NCI-H748 treated with DMSO at 0.1 percent for 48 hours (cell line): ENCODE measurements at regions not wholly inside any gene's neighbourhood (a gene's known extent, or its start where the extent isn't known, plus 50 kb on each side); places are given as distances from the start of the nearest gene placed in this dataset.
A peak's percentile ranks its signal among the peaks of the same experiment; 100 is the strongest.

Experiments used
- DNase-seq: peaks from one replicate; lab custom pipeline; 2025; lab: John Stamatoyannopoulos, UW

DNA sequence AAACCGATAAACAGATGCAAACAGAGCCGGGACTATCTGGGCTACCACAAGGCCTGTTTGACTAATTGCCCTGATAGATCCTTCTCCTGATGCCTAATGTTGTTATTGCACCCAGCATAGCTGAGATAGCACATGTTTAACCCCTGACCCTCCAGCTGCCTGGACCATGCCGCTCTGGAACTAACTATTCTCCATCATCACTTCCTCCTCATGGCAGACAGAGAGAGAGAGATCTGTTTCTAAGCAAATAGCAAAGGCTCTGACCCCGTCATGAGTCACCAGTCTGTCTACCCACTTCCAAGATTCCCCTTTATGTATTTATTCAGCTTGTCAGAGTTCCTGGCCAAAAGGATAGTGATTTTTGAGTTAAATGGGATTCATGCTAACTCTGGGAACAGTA lies 58.2 kb upstream of the FLRT2 start:
- peak; percentile 60 for DNase-seq

DNA sequence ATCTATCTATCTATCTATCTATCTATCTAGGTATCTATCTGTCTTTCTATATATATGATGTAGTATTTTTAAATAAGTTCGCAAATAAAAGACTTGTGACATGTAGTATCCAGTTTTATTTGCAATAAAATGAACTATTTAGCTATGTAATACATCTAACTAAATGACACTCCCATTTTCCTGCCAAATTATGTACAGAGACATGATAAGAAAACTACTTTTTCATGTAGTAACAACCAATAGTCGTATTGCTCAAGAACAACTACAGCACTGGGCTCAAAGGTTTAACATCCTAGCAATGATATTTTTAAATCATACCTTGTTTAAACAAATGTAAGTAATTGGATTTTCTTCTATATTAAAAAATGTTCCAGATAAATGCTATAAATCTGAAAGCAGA lies 55.5 kb upstream of the FLRT2 start:
- no peak for DNase-seq

- DNase-seq = no peak
Measured at GRCh38 chr14:85475113-85475512, 54.8 kb upstream of the FLRT2 start.

GRCh38 chr14:85479306-85479705 lies 50.6 kb upstream of the FLRT2 start:
- no peak for DNase-seq

DNA sequence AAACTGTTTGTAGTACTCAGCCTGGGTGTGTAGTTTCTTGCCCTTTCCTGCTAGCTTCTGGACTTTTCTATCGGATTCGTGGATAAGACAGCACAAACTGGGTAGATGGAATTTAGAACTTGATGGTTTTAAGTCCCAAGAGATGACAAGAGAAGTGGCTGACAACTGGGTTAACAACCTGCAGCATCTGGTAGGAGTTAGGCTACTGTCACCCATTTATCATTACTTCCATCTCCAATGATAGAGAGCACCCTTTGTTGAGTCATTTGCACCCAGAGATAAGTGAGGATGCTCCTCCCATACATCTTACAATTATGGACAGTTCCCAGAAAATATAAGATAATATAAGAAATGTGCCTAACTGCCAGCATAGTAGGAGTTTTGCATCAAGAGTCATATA lies 50.2 kb upstream of the FLRT2 start:
- DNase-seq = no peak
